Activated CD4-positive, alpha-beta T cell treated with anti-CD3 and anti-CD28 coated beads, Interleukin-2, Interleukin-4, amounts not matched to agents 100 ng/mL and 50 ng/mL, durations not matched to agents 16 hours and 8 hours (primary cell): ENCODE measurements at regions not wholly inside any gene's neighbourhood (a gene's known extent, or its start where the extent isn't known, plus 50 kb on each side); places are given as distances from the start of the nearest gene placed in this dataset.
"Not testable (repeated sequence)": the region's sequence is repeated elsewhere in the genome, so short reads cannot be mapped to it uniquely, and the experiment has no call there.

Experiments used
- DNase-seq: peaks from one replicate; pipeline ENCODE4 v3.0.0-alpha.2; 2020; ENCODE audit warnings: low spot score

- DNase-seq = no peak
Observed at GRCh38 chr12:17695495-17695894, 394.5 kb downstream of the RERGL start.

- DNase-seq = no peak
Observed at GRCh38 chr12:17691369-17691768, 398.6 kb downstream of the RERGL start.

GRCh38 chr12:17680220-17680619 lies 409.8 kb downstream of the RERGL start:
- no peak for DNase-seq

GRCh38 chr12:17666641-17667324 lies 423.2 kb downstream of the RERGL start:
- no peak for DNase-seq

- no peak for DNase-seq
Observed at GRCh38 chr12:17665839-17666238, 424.2 kb downstream of the RERGL start.

- DNase-seq = no peak
Observed at GRCh38 chr12:17661250-17661649, 428.7 kb downstream of the RERGL start.

GRCh38 chr12:17652436-17652835 lies 437.6 kb downstream of the RERGL start:
- no peak for DNase-seq

GRCh38 chr12:17642340-17642650 lies 447.7 kb downstream of the RERGL start:
- no peak for DNase-seq

GRCh38 chr12:17640615-17641014 lies 449.4 kb downstream of the RERGL start:
- DNase-seq = no peak

- DNase-seq = no peak
Observed at GRCh38 chr12:17618831-17619230, 471.2 kb downstream of the RERGL start.

- no peak for DNase-seq
Observed at GRCh38 chr12:17609701-17610100, 480.3 kb downstream of the RERGL start.

GRCh38 chr12:17609153-17609552 lies 480.8 kb downstream of the RERGL start:
- no peak for DNase-seq

GRCh38 chr12:17595111-17595510 lies 494.9 kb downstream of the RERGL start:
- DNase-seq = no peak

- DNase-seq = no peak
Observed at GRCh38 chr12:17593715-17594406, 496.1 kb downstream of the RERGL start.

- DNase-seq = no peak
Observed at GRCh38 chr12:17592472-17592871, 497.5 kb downstream of the RERGL start.

GRCh38 chr12:17591005-17591681 lies 498.9 kb downstream of the RERGL start:
- DNase-seq = no peak

GRCh38 chr12:17588968-17589367 lies 501.0 kb downstream of the RERGL start:
- DNase-seq = no peak

- DNase-seq = no peak
Observed at GRCh38 chr12:17579205-17580026, 510.6 kb downstream of the RERGL start.

- DNase-seq = no peak
Observed at GRCh38 chr12:17577405-17577804, 512.6 kb downstream of the RERGL start.

- no peak for DNase-seq
Observed at GRCh38 chr12:17572250-17572649, 517.7 kb downstream of the RERGL start.

GRCh38 chr12:17571047-17571446 lies 518.9 kb downstream of the RERGL start:
- no peak for DNase-seq

- DNase-seq = not testable (repeated sequence)
Observed at GRCh38 chr12:17564630-17565029, 525.4 kb downstream of the RERGL start.

GRCh38 chr12:17550011-17550410 lies 540.0 kb downstream of the RERGL start:
- no peak for DNase-seq
